ENCODE measurements at regions not wholly inside any gene's neighbourhood (a gene's known extent, or its start where the extent isn't known, plus 50 kb on each side); places are given as distances from the start of the nearest gene placed in this dataset.

GRCh38 chr9:80143899-80144298 lies 572.1 kb downstream of the TLE4 start:
- TF ChIP-seq, protein P1, sequence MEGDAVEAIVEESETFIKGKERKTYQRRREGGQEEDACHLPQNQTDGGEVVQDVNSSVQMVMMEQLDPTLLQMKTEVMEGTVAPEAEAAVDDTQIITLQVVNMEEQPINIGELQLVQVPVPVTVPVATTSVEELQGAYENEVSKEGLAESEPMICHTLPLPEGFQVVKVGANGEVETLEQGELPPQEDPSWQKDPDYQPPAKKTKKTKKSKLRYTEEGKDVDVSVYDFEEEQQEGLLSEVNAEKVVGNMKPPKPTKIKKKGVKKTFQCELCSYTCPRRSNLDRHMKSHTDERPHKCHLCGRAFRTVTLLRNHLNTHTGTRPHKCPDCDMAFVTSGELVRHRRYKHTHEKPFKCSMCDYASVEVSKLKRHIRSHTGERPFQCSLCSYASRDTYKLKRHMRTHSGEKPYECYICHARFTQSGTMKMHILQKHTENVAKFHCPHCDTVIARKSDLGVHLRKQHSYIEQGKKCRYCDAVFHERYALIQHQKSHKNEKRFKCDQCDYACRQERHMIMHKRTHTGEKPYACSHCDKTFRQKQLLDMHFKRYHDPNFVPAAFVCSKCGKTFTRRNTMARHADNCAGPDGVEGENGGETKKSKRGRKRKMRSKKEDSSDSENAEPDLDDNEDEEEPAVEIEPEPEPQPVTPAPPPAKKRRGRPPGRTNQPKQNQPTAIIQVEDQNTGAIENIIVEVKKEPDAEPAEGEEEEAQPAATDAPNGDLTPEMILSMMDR (IDR thresholded peaks at IDR 0.05): no peak
- TF ChIP-seq POLR2AphosphoS5 (IDR thresholded peaks at IDR 0.05) (no peak), POLR2A (IDR thresholded peaks at IDR 0.05; ENCODE audit: low read depth) (no peak)
